ENCODE measurements at regions not wholly inside any gene's neighbourhood (a gene's known extent, or its start where the extent isn't known, plus 50 kb on each side); places are given as distances from the start of the nearest gene placed in this dataset.

GRCh38 chr6:165988757-165989456 lies 178.7 kb downstream of the TBXT start:
- H3K27ac ChIP-seq = peak overlapping the region in 3 of 4 donors; percentile 76 to 87 (median 79)
- H3K36me3 ChIP-seq = no peaks in the 10 kb centered on the region
- no peaks in the 10 kb centered on the region for H3K9me3 ChIP-seq
- H3K4me1 ChIP-seq = peaks cover 0 to 28% (median 23%) of the 10 kb centered on the region in 4 donors
- DNase-seq = peak; percentile 73
- TF ChIP-seq CTCF (IDR thresholded peaks at IDR 0.05) (no peak), POLR2A (IDR thresholded peaks at IDR 0.05) (no peak), POLR2AphosphoS5 (IDR thresholded peaks at IDR 0.05) (peak in 1 of 4 donors; percentile 9), EP300 (IDR thresholded peaks at IDR 0.05) (no peak)
- peak overlapping the region; percentile 50 to 66 (median 55) for H3K4me3 ChIP-seq
- intact Hi-C loops (cut with DNase I) = loop anchor here (1.0 to 5.0 kb wide), 2 partner anchors 17 to 102 kb away; no protein-coding TSS in a partner anchor
- 3 to 5% methylated on average over 43 of the region's 43 CpGs for WGBS, 2 donors
- H3K27me3 ChIP-seq = peaks cover 0 to 19% (median 0%) of the 10 kb centered on the region in 3 donors

GRCh38 chr6:165988302-165988756 lies 179.3 kb downstream of the TBXT start:
- no peak for DNase-seq
- intact Hi-C loops (cut with DNase I) = loop anchor here (1.0 to 5.0 kb wide), 2 partner anchors 18 to 101 kb away; no protein-coding TSS in a partner anchor
- Histone ChIP-seq H3K36me3 (no peaks in the 10 kb centered on the region), H3K27ac (peak overlapping the region in 3 of 4 donors; percentile 76 to 87 (median 79)), H3K4me1 (peaks cover 0 to 28% (median 23%) of the 10 kb centered on the region in 4 donors), H3K9me3 (no peaks in the 10 kb centered on the region), H3K4me3 (peak overlapping the region; percentile 50 to 66 (median 55)), H3K27me3 (peaks cover 0 to 19% (median 0%) of the 10 kb centered on the region in 3 donors)
- TF ChIP-seq CTCF (IDR thresholded peaks at IDR 0.05) = no peak
- TF ChIP-seq EP300 (IDR thresholded peaks at IDR 0.05) = no peak
- TF ChIP-seq POLR2A (IDR thresholded peaks at IDR 0.05) = no peak
- no peak for TF ChIP-seq POLR2AphosphoS5 (IDR thresholded peaks at IDR 0.05)
- WGBS, 2 donors = 3 to 4% methylated on average over 29 of the region's 29 CpGs

GRCh38 chr6:165987483-165988301 lies 180.0 kb downstream of the TBXT start:
- DNase-seq = peak; percentile 98
- Histone ChIP-seq H3K4me3 (peak overlapping the region; percentile 50 to 66 (median 55)), H3K4me1 (peaks cover 0 to 28% (median 23%) of the 10 kb centered on the region in 4 donors), H3K36me3 (no peaks in the 10 kb centered on the region), H3K27me3 (peaks cover 0 to 19% (median 0%) of the 10 kb centered on the region in 3 donors), H3K9me3 (no peaks in the 10 kb centered on the region), H3K27ac (peak overlapping the region; percentile 24 to 87 (median 78))
- intact Hi-C loops (cut with DNase I) = loop anchor here (1.0 to 5.0 kb wide), 3 partner anchors 19 to 111 kb away; no protein-coding TSS in a partner anchor
- 1% methylated on average over 51 of the region's 51 CpGs for WGBS, 2 donors
- peak; percentile 79 to 95 (median 84) for TF ChIP-seq POLR2AphosphoS5 (IDR thresholded peaks at IDR 0.05)
- TF ChIP-seq CTCF (IDR thresholded peaks at IDR 0.05) = no peak
- TF ChIP-seq POLR2A (IDR thresholded peaks at IDR 0.05) = no peak
- TF ChIP-seq EP300 (IDR thresholded peaks at IDR 0.05) = peak; percentile 95 to 99 (median 98)

GRCh38 chr6:165986914-165987482 lies 180.7 kb downstream of the TBXT start:
- H3K27ac ChIP-seq = peak overlapping the region in 3 of 4 donors; percentile 76 to 87 (median 79)
- intact Hi-C loops (cut with DNase I) = loop anchor here (2.0 to 5.0 kb wide), 2 partner anchors 100 to 112 kb away; no protein-coding TSS in a partner anchor
- peak; percentile 81 for DNase-seq
- H3K27me3 ChIP-seq = peaks cover 0 to 19% (median 0%) of the 10 kb centered on the region in 3 donors
- H3K36me3 ChIP-seq = no peaks in the 10 kb centered on the region
- peak overlapping the region; percentile 50 to 66 (median 55) for H3K4me3 ChIP-seq
- H3K4me1 ChIP-seq = peaks cover 0 to 28% (median 23%) of the 10 kb centered on the region in 4 donors
- TF ChIP-seq POLR2A (IDR thresholded peaks at IDR 0.05) (no peak), CTCF (IDR thresholded peaks at IDR 0.05) (no peak), POLR2AphosphoS5 (IDR thresholded peaks at IDR 0.05) (peak; percentile 46 to 78 (median 53)), EP300 (IDR thresholded peaks at IDR 0.05) (peak in 1 of 4 donors; percentile 7)
- no peaks in the 10 kb centered on the region for H3K9me3 ChIP-seq
- WGBS, 2 donors = 1% methylated on average over 27 of the region's 27 CpGs
